LoVo (cell line): ENCODE measurements at regions not wholly inside any gene's neighbourhood (a gene's known extent, or its start where the extent isn't known, plus 50 kb on each side); places are given as distances from the start of the nearest gene placed in this dataset.

Experiments
- DNase-seq: peaks from one replicate; pipeline ENCODE4 v3.0.0-alpha.2; 2016; ENCODE audit warnings: low spot score

DNA sequence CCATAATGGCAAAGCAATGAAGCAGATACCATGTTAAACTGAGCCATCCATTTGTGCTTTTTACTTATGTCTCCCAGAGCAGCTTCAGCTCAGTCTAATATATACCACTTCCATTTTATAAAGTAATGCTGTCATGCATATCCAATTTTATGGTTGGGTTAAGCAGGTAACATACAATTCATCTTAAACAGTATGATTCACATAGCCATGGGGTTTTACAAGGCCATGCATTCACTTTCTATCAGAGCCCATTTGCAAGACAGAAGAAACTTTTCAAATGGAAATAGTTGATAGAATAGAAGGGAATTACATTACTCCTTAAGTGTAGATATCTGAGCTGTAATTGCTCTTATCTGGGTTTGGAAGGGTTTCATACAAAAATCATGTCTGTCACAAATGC, 580.5 kb upstream of the CXADR start:
- no peak for DNase-seq

DNA sequence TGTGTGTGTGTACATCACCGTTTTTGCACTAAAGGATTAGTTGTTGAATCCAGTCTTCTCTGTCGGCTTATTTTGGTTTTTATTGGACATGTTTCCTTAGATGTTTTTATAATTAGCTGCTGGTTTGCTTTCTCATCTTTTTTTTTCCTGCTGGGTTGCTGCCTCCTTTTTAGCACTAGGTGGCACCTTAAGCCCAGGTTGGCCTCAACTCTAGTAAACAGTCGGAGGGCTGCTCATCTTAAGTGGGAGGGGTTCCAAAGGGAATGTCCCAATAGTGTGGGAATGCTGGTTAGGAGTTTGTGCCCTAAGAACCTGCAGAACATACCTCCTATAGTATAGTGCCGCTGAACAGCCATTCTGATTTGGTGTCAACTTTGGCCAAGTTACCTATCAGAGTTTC, 570.1 kb upstream of the CXADR start:
- no peak for DNase-seq

DNA sequence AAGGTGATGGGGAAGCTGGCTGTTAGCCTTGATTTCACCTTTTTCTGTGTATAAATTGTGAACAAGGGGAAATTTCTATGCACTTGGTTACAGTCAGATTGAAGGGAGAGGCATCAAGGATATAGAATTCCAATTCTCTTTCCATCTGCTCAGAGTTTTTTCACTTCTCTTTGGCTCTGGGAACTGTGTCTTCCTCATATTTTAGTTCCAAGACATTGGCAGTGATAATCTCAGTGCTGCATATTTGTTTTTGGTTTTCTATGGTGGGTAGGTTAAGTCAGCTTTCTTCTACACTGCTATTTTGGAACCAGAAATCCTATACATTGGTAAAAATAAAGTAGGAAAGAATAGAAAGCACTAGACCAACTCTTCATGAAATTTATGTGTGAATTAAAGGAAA, 569.6 kb upstream of the CXADR start:
- DNase-seq: no peak

DNA sequence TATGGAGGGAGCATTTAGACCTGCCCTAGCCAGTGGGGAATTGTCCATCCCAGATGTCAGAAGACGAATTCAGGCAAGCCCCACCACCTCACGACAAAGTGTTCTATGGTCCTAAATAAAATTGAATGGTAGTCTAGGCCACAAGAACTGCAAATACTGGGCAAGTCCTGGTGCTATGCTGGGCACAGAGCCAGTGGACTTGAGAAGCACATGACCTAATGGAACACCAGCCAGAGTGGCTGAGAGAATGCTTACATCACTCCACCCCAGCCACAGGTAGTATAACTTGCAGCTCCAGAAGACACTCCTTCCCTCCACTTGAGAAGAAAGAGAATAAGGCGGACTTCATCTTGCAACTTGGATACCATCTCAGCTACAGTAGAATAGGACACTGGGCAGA, 567.3 kb upstream of the CXADR start:
- DNase-seq: no peak

DNA sequence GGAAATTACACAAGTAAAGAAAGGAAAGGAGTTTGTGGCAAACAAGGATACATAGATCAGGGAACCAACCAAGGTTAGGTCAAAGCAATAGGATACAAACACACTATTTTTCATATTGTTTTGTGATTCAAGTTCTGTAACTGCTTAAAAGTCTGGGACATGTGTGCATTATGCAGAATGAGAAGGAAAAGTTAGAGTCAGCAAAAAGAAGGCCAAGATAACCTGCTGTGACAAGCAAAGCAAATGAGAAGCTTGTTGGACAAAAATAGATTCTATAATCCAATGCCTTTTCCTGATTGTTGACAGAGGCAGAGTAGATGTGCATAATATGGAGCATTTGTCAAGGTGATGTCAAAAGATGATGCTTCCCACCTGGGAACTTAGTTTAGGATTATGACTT, 556.0 kb upstream of the CXADR start:
- DNase-seq: no peak

DNA sequence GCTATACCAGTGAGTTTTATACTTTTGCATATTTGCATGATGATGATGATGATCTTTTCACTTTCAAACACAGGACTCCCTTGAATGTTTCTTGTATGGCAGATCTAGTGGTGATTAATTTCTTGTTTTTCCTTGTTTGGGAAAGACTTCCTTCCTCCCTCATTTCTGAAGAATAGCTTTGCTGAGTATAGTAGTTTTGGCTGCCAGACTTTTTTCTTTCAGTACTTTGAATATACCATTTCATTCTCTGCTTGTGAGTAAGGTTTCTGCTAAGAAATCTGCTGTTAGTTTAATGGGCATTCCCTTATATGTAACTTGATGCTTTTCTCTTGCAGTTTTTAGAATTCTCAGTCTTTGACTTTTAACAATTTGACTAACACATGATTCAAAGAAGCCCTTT, 547.4 kb upstream of the CXADR start:
- no peak for DNase-seq

DNA sequence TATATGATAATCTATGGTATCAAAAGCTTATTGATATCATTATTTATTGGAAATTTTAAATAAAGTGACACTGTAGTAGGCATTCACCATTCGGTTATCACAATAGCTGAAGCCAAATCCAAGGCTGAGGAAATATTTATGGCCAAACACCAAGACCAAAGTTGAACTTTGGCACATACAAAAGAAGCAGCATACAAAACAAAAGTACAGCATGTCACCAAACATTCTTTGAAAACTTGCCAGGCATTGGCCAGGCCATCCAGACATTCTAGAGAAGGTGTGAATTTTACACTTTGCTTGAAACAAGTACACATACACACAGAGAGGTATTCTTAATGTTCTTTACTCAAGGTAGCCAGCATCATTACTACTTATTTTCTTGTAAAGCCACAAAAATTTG, 544.4 kb upstream of the CXADR start:
- DNase-seq: no peak

DNA sequence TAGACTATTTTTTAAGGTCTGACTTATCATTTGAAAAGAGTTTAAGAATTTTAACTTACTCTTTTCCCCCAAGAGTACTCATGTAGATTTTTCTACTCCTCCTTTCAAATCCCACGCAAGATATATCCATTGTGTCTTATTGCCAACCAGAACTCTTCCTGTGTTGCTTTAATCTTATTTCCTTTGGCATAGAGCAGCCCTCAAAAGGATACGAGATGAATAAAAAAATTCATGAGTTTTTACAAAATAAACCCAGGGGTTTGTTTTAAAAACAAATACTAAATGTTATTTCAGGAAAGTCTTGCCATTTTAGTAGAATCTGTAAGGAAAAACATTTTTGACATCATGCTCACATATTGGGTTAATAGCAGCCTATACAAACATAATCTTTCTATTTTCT, 543.2 kb upstream of the CXADR start:
- DNase-seq: no peak

DNA sequence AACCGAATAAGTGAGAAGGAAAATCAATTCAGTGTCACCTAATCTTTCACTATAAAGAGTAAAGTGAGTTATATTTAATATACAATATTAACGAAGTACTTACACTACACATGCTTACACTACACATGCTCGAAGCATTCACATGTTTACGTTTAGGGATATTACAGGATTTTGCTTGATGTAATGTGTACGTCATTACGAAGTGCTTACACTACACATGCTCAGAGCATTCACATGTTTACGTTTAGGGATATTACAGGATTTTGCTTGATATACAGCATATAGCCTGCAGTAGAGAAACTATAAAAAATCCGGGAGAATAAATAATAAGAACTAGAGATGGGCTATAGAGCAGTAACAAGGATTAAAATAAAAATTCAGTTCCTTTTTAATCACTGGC, 538.8 kb upstream of the CXADR start:
- no peak for DNase-seq

DNA sequence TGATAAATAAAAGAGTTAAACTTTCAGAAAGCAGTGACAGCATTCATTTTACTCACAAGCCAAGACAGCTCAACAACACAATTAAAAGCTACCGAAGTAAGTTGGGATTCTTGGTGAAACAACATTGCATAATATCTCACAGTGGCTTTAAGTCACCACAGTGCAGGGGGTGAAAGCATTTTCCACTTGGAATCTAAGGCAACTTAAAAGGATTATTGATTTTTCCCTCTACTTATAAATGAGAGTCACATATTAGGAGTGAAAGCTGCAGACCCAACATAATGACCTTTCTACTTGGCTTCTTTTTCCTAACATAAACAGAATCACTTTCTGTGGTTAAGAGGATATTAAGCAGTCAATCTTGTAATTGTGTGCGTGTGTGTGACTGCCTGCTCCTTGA, 536.6 kb upstream of the CXADR start:
- no peak for DNase-seq

DNA sequence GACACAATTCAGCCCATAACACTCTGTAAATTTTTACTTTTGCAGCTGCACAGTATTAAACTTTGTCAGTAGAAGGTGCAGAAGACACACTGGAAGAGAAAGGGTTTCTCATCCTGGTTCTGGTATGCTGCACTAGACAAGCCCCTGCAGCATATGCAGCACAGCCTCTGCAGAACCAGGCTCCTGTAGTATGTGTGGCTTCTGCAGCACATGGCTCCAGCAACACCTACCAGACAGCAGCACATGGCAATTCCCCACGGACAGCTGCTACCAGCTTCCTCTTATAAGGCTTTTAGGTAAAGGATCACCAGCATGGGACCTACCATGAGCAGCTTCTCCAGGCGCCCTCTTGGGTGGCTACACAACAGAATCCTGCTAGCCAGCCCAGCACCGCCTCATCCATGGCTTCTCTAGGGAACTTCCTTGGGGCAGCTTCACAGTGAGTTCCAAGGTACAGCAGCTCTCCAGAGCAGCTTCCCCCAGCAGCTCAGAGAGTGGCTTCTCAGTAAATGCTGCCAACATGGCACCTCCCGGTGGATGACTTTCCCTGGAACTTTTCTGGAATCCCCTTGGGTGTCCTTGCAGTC, 534.4 kb upstream of the CXADR start:
- no peak for DNase-seq

DNA sequence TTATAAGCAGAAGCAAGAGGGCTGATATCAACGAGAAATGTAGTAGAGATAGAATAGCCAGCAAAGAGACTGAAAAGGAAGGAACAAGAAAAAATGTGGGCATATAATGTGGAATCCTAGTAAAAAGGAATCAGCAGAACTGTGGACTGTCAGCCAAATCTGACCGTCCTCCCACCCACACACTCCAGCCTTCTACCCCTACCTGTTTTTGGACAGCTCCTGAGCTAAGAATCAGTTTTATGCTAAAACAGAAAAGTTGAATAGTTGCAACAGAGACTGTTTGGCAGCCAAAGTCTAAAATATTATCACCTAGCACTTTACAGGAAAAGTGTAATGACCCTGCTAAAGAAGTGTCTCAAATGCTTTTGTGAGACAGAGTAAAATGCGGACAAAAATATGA, 533.3 kb upstream of the CXADR start:
- DNase-seq: no peak

DNA sequence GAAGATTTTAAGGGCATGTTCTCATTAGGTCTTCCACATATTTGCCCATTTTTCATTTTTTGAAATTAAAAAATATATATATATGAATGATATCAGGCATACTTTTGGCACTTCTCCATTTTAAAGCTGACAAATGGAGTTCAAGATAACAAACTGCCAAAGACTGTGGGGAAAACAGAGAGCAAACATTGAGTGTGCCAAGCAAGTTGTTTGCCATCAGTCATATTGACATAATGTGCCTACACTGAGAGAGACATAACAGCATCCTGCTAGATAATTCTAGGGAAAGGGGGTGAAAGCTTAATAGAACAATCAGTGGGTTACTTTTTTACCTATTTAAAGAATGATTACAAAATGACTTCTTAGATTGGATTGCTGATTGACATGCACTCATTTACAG, 529.4 kb upstream of the CXADR start:
- DNase-seq: no peak

DNA sequence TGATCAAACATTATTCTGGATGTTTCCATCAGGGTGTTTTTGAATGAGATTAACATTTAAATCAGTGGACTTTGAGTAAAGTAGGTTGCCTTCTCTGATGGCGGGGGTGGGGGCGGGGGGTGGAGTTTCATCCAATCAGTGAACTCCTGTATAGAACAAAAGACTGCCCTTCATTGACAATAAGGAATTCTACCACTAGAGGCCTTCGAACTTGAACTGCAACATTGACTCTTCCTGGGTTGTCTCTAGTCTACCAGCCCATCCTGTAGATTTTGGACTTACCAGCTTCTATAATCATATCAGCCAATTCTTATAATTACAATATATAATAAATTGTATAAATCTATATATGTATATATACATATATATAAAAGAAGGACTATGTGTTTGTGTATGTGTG, 520.4 kb upstream of the CXADR start:
- no peak for DNase-seq

DNA sequence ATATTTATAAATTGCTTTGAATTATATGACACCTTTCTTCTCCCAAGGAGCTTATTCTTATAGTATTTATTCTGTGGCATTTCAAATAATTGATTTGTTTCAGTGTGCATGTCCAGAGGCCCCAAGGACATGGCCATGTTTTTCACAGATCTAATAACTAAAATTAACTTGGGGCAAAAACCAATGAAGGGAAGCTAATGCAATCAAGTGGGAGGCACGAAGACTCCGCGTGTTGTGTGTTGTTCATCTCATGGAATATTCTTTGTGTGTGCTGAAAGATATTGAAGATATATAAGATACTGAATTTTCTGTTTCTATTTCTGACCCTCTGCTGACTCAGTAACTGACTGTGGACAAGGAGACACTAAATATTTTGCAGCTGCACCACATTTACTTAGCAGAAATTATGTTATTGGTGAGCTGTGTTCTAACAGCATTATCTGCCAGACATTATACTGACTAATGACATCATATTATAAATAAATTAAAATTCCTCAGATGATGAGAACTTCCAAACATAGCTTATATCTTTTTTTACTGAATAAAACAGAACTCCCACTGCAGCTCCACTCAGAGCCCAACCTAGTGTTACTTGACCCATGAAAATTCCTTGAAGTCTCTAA, 519.3 kb upstream of the CXADR start:
- no peak for DNase-seq

DNA sequence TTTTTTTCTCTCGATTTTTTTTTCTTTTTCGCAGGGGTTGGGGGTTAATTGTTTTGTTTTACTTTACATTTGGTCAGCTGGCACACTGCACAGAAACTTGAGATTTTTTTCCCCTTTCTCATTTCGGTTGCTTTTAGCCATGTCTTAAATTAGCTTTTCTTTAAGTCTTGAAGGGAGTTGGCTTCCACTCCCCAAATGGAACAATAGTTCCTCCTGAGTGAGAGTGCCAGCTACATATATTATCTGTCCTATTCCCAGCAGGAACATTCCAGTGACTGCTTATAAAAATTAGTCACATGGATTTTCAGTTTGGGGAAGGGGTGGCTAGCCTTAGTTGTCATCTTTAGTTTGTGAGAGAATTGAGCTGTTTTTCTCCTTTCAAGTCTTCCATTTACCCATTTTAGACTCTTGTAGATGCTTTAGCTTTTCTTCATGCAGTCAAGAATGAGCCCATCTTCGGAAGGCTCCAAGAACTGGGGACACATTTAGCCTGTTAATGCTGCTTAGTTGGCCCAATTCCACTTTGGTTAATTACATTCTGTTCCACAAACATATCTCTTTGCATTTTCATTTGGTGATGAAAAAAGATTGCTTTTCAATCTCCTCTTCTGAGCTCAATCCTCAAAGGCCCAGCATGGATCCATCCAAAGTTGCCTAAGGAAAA, 510.1 kb upstream of the CXADR start:
- DNase-seq: no peak

DNA sequence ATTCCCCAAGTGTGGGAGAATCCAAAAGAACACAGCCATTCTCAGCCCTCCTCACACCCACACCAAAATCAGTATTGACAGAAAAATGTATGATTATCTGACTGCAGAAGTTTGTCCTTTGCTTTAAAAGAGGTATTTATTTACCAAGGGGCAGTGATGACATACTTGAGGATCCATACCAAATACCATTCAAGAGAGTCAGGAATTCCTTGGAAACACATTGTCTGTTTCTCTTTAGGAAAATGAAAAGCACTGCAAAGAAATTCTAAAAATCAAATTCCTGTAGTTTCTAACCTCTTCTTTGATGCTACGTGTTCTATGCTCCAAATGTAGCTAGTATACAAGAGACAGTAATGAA, 509.6 kb upstream of the CXADR start:
- DNase-seq: no peak

DNA sequence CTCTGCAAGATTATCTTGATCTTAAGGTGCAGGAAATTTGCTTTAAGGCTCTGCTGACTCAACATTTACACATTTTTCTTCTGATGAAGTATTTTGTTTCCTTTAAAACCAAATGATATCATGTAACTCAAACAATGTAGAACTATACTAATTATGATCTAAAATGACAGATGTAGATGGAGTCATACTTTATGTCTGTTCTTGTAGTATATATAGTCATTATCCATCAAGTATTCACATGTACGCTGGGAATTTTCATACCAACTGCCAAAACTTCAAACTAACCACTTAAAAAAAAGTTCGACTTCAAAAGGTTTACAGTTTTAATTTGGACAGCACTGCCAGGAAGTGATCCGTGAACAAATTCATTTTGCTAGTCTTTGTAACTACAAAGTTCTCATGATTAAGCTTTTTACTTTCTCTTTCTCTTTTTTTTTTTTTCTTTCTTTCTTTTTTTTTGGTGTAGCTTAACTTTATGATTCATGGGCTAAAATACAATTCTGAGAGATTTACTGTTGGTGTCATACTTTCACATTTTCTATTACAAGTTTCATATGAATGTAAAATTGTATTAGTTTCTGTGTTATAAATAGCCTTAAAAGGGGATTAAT, 509.0 kb upstream of the CXADR start:
- no peak for DNase-seq

DNA sequence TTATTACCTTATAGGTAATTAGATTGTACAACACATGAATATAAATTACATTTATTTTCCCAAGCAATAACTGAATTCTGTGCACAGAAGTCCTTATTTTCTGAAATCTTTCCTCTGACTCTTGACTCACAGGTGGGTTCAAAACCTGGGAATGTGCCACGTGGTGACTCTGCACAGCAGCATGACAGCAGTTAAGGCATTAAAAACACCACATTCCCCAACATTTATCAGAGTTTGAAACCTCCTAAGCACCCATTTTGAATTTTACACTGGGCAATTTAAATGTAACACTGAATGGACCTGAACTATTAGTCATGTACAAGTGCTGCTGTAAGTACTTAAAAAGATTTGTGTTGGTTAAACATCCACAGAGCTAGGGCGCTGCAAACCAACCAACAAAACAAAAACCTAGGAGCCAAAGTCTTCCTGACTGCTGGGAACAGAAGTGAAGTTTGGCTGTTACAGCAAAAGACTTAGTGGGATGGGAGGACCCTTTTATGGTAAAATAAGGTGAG, 480.6 kb upstream of the CXADR start:
- no peak for DNase-seq

DNA sequence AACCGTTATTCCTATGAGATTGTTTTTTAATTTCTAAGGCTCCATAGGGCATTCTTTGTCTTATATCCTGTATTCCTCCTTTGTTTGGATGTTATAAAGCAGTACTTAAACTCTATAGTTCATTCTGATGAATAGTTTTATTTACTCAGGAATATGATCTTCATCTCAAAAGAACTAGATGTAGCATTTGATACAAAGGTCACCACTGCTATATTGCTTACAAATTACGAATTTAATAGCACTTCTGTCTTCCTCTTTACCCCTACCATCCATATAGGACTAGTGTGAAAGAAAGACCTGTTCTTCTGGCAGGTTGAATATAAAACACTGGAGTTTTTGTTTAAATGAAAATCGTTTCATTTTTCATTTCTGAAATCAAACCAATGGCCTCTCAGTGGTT, 468.1 kb upstream of the CXADR start:
- no peak for DNase-seq

DNA sequence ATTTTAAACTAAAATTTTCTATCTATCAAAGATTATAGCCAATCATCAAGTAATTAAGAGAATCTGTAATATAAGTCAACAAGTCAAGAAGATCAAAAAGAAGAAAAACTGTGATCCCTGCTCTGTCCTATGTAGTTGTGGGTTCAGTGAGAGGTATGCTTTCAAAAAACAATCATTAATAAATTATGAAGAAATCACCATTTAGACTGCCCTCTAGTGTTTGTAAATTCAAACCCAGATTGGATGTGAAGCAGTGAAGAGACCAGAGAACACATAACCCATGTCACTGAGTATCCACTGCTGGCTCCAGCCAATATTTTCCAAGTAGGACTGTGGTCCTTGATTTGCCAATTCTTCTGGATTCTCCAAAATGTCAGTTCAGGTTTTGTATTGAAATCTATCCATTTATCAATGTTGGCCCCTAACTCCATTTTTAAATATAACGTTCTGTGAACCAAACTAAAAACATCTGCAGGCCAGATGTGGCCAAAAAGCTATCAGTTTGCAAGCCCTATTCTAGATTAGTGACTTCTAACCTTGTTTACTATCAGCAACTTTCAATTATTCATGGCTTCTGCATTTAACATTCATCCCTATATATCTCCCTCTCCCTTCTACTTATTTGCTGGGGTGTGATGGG, 467.5 kb upstream of the CXADR start:
- DNase-seq: peak; percentile 3

DNA sequence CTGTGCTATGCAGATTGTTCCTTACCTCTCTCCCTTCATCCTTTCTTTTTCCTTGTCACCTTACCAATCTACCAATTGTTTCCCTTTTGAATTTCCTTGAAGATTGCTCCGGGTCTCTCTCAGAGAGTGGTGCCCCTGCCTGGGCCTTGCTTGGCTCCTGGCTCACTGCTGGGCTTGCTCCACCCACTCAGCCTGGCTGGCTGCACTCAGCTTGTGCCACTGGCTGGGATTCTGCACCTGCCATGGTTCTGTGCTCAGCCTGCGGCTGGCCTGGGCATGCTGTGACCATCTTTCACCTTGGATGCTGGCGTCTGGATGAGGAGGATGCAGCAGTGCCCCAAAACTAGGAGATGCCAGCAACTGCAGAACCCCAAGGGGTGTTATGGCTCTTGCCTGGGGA, 463.9 kb upstream of the CXADR start:
- no peak for DNase-seq

DNA sequence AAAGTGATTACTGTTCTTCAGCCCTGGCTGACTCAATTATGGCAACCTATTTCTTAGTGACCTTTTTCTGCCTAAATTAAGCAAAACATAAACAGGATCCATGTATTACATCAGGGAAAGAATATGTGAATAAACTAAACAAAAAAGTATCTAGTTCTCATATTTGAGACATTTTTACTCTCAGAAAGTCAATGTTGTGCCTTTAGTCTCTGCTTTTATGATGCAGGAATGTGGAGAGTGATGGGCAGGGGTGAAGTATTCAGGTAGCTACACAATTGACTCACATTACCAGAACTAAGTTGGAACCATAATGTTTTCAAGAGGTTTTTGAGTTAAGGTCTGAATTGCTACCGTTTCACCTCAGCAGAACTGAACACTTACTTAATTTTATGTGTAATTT, 462.7 kb upstream of the CXADR start:
- no peak for DNase-seq
